Pancreas (tissue), 10 donors: ENCODE measurements at regions not wholly inside any gene's neighbourhood (a gene's known extent, or its start where the extent isn't known, plus 50 kb on each side); places are given as distances from the start of the nearest gene placed in this dataset.

Source experiments
- ATAC-seq, 4 donors: fragments of 200-7000 bp; cut with Tn5 transposase; one replicate each; pipeline versions ENCODE4 v1.8.0 to v1.9.1; 2020; ENCODE audit warnings: mild to moderate bottlenecking in 4 of 4, moderate library complexity in 4 of 4
- DNase-seq, 6 donors: peaks; one replicate each; pipeline ENCODE4 v3.0.0-alpha.2; 2020
- FAIRE-seq: peaks from 2 replicates; lab custom pipeline; 2012; peaks lifted over from hg19 to GRCh38; lab: Jason Lieb, UNC
- H3K27ac ChIP-seq, 4 donors: fragments of 200-600 bp; sonication (generic); 1 replicate in 3 of 4; 2 replicates in 1 of 4; pipeline versions ENCODE4 v1.5.0 to v1.8.0; 2020
- H3K27me3 ChIP-seq, 4 donors: fragments of 200-600 bp; one replicate each; pipeline ENCODE4 v1.8.0; 2021
- H3K36me3 ChIP-seq, 3 donors: fragments of 200-600 bp; sonication (generic) in 1 of 3; one replicate each; pipeline versions ENCODE4 v1.5.0 to v1.8.0; 2020 to 2021
- H3K4me1 ChIP-seq, 3 donors: fragments of 200-600 bp; one replicate each; pipeline ENCODE4 v1.8.0; 2021
- H3K4me3 ChIP-seq, 4 donors: fragments of 200-600 bp; sonication (generic) in 2 of 4; one replicate each; pipeline versions ENCODE4 v1.5.0 to v1.8.0; 2020 to 2021
- H3K9me3 ChIP-seq, 4 donors: fragments of 200-600 bp; one replicate each; pipeline ENCODE4 v1.8.0; 2021
- CTCF ChIP-seq, 4 donors: fragments of 200-600 bp; sonication (generic) in 3 of 4; IDR thresholded peaks; one replicate each; pipeline versions ENCODE4 v1.5.0 to v1.8.0; 2021; ENCODE audit warnings: antibody characterized with exemption in 4 of 4
- WGBS, 2 donors: extraction: QIAGEN DNeasy Blood & Tissue Kit; methylation state at CpG; one replicate each; pipeline ENCODE4 v1.1.7; 2013; 5-methylcytosine and 5-hydroxymethylcytosine counted together
- intact Hi-C, 3 donors: fragments of 100-400 bp; cut with DNase I; formaldehyde crosslinking; loops; one replicate each; pipeline versions ENCODE4 v1.11.1 to v1.14.2; 2022
- donor health status: healthy with polysubstance abuse.
- donor health status: DM: no; HTN: no; CAD: no; lungs with moderate emphysema.
- donor health status: DM: no; HTN: no; CAD: no.
- donor health status: control.
- donor health status: control.
- donor health status: Bipolar disorder and iron deficiency.
- donor health status: DM: yes; HTN: yes; CAD: no.
- donor health status: DM: no; HTN: no; CAD: no.
- donor health status: DM: no; HTN: no; CAD: no.
- donor health status: DM: yes; HTN: yes; CAD: no.

- intact Hi-C loops = no loop called here
- no peak for FAIRE-seq
Observed at GRCh38 chr18:27871726-27872125, 305.2 kb downstream of the CDH2 start.

GRCh38 chr18:27869735-27870134 lies 307.2 kb downstream of the CDH2 start:
- WGBS, 2 donors = 93 to 94% methylated on average over 4 of the region's 4 CpGs
- intact Hi-C loops = no loop called here

More at GRCh38 chr18:27871726-27872125, 305.2 kb downstream of the CDH2 start:
- no peak for DNase-seq
- ATAC-seq = no peak
- Histone ChIP-seq H3K27ac (no peak overlapping the region), H3K9me3 (no peaks in the 10 kb centered on the region), H3K4me1 (peaks cover 0 to 4% (median 0%) of the 10 kb centered on the region in 3 donors), H3K4me3 (no peak overlapping the region), H3K27me3 (peaks cover 0 to 3% (median 0%) of the 10 kb centered on the region in 4 donors), H3K36me3 (no peaks in the 10 kb centered on the region)
- no peak for TF ChIP-seq CTCF (IDR thresholded peaks at IDR 0.05)
- 20 to 32% methylated on average over 5 of the region's 5 CpGs for WGBS, 2 donors

GRCh38 chr18:27865431-27865830 lies 311.5 kb downstream of the CDH2 start:
- H3K4me1 ChIP-seq = no peaks in the 10 kb centered on the region
- 81 to 98% methylated on average over 1 of the region's 1 CpG for WGBS, 2 donors
- no peak for TF ChIP-seq CTCF (IDR thresholded peaks at IDR 0.05)
- intact Hi-C loops = no loop called here
- ATAC-seq (no peak), FAIRE-seq (no peak), DNase-seq (no peak)
- H3K9me3 ChIP-seq = no peaks in the 10 kb centered on the region
- no peaks in the 10 kb centered on the region for H3K36me3 ChIP-seq
- H3K27ac ChIP-seq = no peak overlapping the region
- H3K4me3 ChIP-seq = no peak overlapping the region
- peaks cover 0 to 3% (median 0%) of the 10 kb centered on the region in 4 donors for H3K27me3 ChIP-seq

More at GRCh38 chr18:27869735-27870134, 307.2 kb downstream of the CDH2 start:
- H3K4me3 ChIP-seq = no peak overlapping the region
- no peaks in the 10 kb centered on the region for H3K9me3 ChIP-seq
- FAIRE-seq = no peak
- no peak for DNase-seq
- no peaks in the 10 kb centered on the region for H3K36me3 ChIP-seq
- no peak for TF ChIP-seq CTCF (IDR thresholded peaks at IDR 0.05)
- H3K27me3 ChIP-seq = peaks cover 0 to 3% (median 0%) of the 10 kb centered on the region in 4 donors
- peaks cover 0 to 4% (median 0%) of the 10 kb centered on the region in 3 donors for H3K4me1 ChIP-seq
- ATAC-seq = no peak
- H3K27ac ChIP-seq = no peak overlapping the region

GRCh38 chr18:27863780-27864430 lies 313.0 kb downstream of the CDH2 start:
- peaks cover 0 to 3% (median 0%) of the 10 kb centered on the region in 4 donors for H3K27me3 ChIP-seq
- no peak for TF ChIP-seq CTCF (IDR thresholded peaks at IDR 0.05)
- no peaks in the 10 kb centered on the region for H3K4me1 ChIP-seq
- intact Hi-C loops = no loop called here
- H3K4me3 ChIP-seq = no peak overlapping the region
- no peak overlapping the region for H3K27ac ChIP-seq
- FAIRE-seq (no peak), ATAC-seq (no peak), DNase-seq (no peak)
- H3K9me3 ChIP-seq = no peaks in the 10 kb centered on the region
- H3K36me3 ChIP-seq = no peaks in the 10 kb centered on the region
- WGBS, 2 donors = 37 to 48% methylated on average over 4 of the region's 4 CpGs

- 71 to 81% methylated on average over 7 of the region's 7 CpGs for WGBS, 2 donors
- TF ChIP-seq CTCF (IDR thresholded peaks at IDR 0.05) = no peak
- Histone ChIP-seq H3K9me3 (no peaks in the 10 kb centered on the region), H3K4me1 (no peaks in the 10 kb centered on the region), H3K36me3 (no peaks in the 10 kb centered on the region), H3K4me3 (no peak overlapping the region), H3K27me3 (no peaks in the 10 kb centered on the region), H3K27ac (no peak overlapping the region)
- intact Hi-C loops = no loop called here
- DNase-seq (no peak), ATAC-seq (no peak), FAIRE-seq (no peak)
Observed at GRCh38 chr18:27862041-27862682, 314.8 kb downstream of the CDH2 start.
